Ecto neural progenitor cell (in vitro differentiated cells): ENCODE measurements at regions not wholly inside any gene's neighbourhood (a gene's known extent, or its start where the extent isn't known, plus 50 kb on each side); places are given as distances from the start of the nearest gene placed in this dataset.

Experiments
- DNase-seq: peaks from one replicate; pipeline ENCODE4 v3.0.0-alpha.2; 2018; ENCODE audit warnings: low spot score

GRCh38 chr5:51278539-51278938 lies 104.7 kb upstream of the ISL1 start:
- no peak for DNase-seq

- DNase-seq: no peak
Observed at GRCh38 chr5:51279983-51280706, 103.1 kb upstream of the ISL1 start.

DNA sequence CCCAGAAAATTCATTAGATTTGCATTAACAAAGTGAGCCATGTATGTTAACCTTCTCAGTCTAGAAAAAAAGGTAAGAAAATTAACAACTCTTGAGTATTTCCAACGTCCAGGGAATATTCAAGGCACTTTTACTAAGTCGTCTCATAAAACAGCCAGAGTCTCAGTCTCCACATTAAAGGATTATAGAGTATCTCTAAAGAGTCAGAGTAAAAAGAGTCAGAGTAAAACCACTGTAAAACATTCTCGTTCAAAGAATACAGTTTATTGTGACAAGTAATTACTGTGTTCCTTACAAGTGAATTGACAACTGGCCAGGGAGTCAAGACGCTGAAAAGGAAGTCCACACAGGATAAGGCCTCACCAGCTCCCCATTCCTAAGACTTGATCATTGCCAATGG lies 97.2 kb upstream of the ISL1 start:
- no peak for DNase-seq

- DNase-seq: no peak
Observed at GRCh38 chr5:51302343-51302742, 80.9 kb upstream of the ISL1 start.

DNA sequence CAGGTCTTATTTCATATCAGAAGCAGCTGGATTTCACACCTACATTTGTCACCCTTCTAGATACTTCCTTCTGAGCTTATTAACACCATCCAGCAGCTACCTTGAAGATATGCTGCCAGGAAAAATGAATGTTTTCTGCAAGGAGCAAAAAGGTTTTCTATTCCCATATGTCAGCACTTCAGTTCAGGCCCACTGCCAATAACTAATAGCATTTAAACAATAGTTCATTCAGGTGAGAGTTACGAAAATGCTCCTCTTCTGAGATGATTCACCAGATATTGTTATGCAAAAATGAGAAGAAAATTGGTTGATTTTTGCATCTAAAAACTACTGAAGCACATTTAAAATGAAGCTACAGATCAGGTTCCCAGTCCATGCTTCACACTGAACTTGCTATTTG lies 56.4 kb upstream of the ISL1 start:
- no peak for DNase-seq
